IMR-90 (cell line): ENCODE measurements at regions not wholly inside any gene's neighbourhood (a gene's known extent, or its start where the extent isn't known, plus 50 kb on each side); places are given as distances from the start of the nearest gene placed in this dataset.

Experiments used
- ATAC-seq: fragments of 200-7000 bp; cut with Tn5 transposase; 2 replicates; pipeline ENCODE4 v1.9.1; 2020; ENCODE audit warnings: low read depth, mild to moderate bottlenecking, moderate library complexity
- BruUV-seq: library from RNA; stranded (reverse); fragments of 400-500 nt; replicated peaks from 2 replicates; lab custom pipeline; 2021; lab: Mats Ljungman, UMichigan
- CTCF ChIA-PET: fragments of 300-600 bp; formaldehyde crosslinking; extraction: SDS; loops from one replicate; lab custom pipeline; 2021; ENCODE audit warnings: antibody characterized with exemption; lab: Yijun Ruan, JAX
- POLR2A ChIA-PET: fragments of 300-600 bp; sonication (Branson Sonifier 250); formaldehyde crosslinking; loops from one replicate; lab custom pipeline; 2022; ENCODE audit warnings: antibody characterized with exemption; ENCODE audit not compliant: unreplicated experiment; lab: Charles Lee
- DNase-seq: peaks from one replicate; pipeline ENCODE4 v3.0.0; 2013
- H2AFZ ChIP-seq: replicated peaks from 2 replicates; pipeline ENCODE3; 2013; ENCODE audit warnings: low read length, mild to moderate bottlenecking; ENCODE audit not compliant: poor library complexity
- H2AK5ac ChIP-seq: 2 replicates; pipeline ENCODE4 v1.6.1; 2013; ENCODE audit warnings: low read depth, low read length, inconsistent platforms
- H2AK9ac ChIP-seq: replicated peaks from 2 replicates; pipeline ENCODE3; 2013; ENCODE audit warnings: mild to moderate bottlenecking, low read depth, low read length, moderate library complexity; ENCODE audit not compliant: poor library complexity
- H2BK120ac ChIP-seq: 2 replicates; pipeline ENCODE4 v1.6.1; 2013; ENCODE audit warnings: low read depth, low read length, inconsistent platforms
- H2BK15ac ChIP-seq: 3 replicates; pipeline ENCODE4 v1.6.1; 2013; ENCODE audit warnings: low read depth, low read length, inconsistent platforms
- H2BK20ac ChIP-seq: 2 replicates; pipeline ENCODE4 v1.6.1; 2013; ENCODE audit warnings: low read depth, mild to moderate bottlenecking, inconsistent platforms, low read length, moderate library complexity
- H2BK5ac ChIP-seq: 2 replicates; pipeline ENCODE4 v1.6.1; 2013; ENCODE audit warnings: mild to moderate bottlenecking, low read depth, low read length, inconsistent platforms; ENCODE audit not compliant: poor library complexity, severe bottlenecking
- H3K14ac ChIP-seq: replicated peaks from 2 replicates; pipeline ENCODE4 v1.6.1; 2013; ENCODE audit warnings: low read depth, low read length, inconsistent platforms
- H3K18ac ChIP-seq: 2 replicates; pipeline ENCODE4 v1.6.1; 2013; ENCODE audit warnings: low read depth, low read length, control low read depth
- H3K23ac ChIP-seq: 2 replicates; pipeline ENCODE4 v1.6.1; 2013; ENCODE audit warnings: low read depth, low read length, inconsistent platforms
- H3K27ac ChIP-seq: 2 replicates; pipeline ENCODE4 v1.5.1; 2013; ENCODE audit warnings: mild to moderate bottlenecking, control low read depth, low read length; ENCODE audit not compliant: insufficient read depth
- H3K27me3 ChIP-seq: 2 replicates; pipeline ENCODE4 v1.6.1; 2013; ENCODE audit warnings: low read length; ENCODE audit not compliant: control insufficient read depth, insufficient read depth
- H3K36me3 ChIP-seq: 2 replicates; pipeline ENCODE4 v1.6.1; 2013; ENCODE audit warnings: low read length, mixed read lengths; ENCODE audit not compliant: control insufficient read depth, insufficient read depth
- H3K4ac ChIP-seq: 2 replicates; pipeline ENCODE4 v1.6.1; 2013; ENCODE audit warnings: low read depth, low read length, inconsistent platforms
- H3K4me1 ChIP-seq: 2 replicates; pipeline ENCODE4 v1.6.1; 2013; ENCODE audit warnings: low read length, mixed read lengths; ENCODE audit not compliant: control insufficient read depth, insufficient read depth
- H3K4me2 ChIP-seq: 2 replicates; pipeline ENCODE4 v1.6.1; 2013; ENCODE audit warnings: low read depth, mild to moderate bottlenecking, control low read depth, low read length, moderate library complexity
- H3K4me3 ChIP-seq: 2 replicates; pipeline ENCODE4 v1.5.1; 2013; ENCODE audit warnings: low read depth, mild to moderate bottlenecking, control low read depth, low read length, moderate library complexity; ENCODE audit not compliant: insufficient read depth
- H3K56ac ChIP-seq: 2 replicates; pipeline ENCODE4 v1.6.1; 2013; ENCODE audit warnings: low read length, inconsistent platforms; ENCODE audit not compliant: insufficient read depth; ENCODE audit errors: extremely low read depth
- H3K79me1 ChIP-seq, 2 experiments: 2 replicates each; pipeline ENCODE4 v1.6.1; 2013; ENCODE audit warnings: low read length in 2 of 2, inconsistent platforms in 1 of 2, low read depth in 1 of 2
- H3K9ac ChIP-seq: 2 replicates; pipeline ENCODE4 v1.6.1; 2013; ENCODE audit warnings: low read depth, low read length, control low read depth
- H3K9me1 ChIP-seq: 2 replicates; pipeline ENCODE4 v1.6.1; 2013; ENCODE audit warnings: low read length, inconsistent platforms; ENCODE audit not compliant: insufficient read depth
- H3K9me3 ChIP-seq: 2 replicates; pipeline ENCODE4 v1.6.1; 2013; ENCODE audit warnings: low read length; ENCODE audit not compliant: control insufficient read depth, insufficient read depth
- H4K20me1 ChIP-seq: 2 replicates; pipeline ENCODE4 v1.6.1; 2013; ENCODE audit warnings: low read length, inconsistent platforms; ENCODE audit not compliant: insufficient read depth
- H4K5ac ChIP-seq: 2 replicates; pipeline ENCODE4 v1.6.1; 2013; ENCODE audit warnings: mild to moderate bottlenecking, low read depth, low read length, control low read depth
- H4K8ac ChIP-seq, 2 experiments: 2 replicates each; pipeline ENCODE4 v1.6.1; 2013; ENCODE audit warnings: low read depth in 2 of 2, low read length in 2 of 2, control low read depth in 1 of 2, inconsistent platforms in 1 of 2
- H4K91ac ChIP-seq: 2 replicates; pipeline ENCODE4 v1.6.1; 2013; ENCODE audit warnings: low read depth, low read length, inconsistent platforms; ENCODE audit not compliant: insufficient read depth
- CTCF ChIP-seq: conservative IDR thresholded peaks from 2 replicates; pipeline ENCODE4 v1.5.1; 2012; ENCODE audit warnings: mild to moderate bottlenecking, low read depth, low read length, improper control_type of control experiment
- MAZ ChIP-seq: IDR thresholded peaks from 2 replicates; pipeline ENCODE4 v1.6.1; 2012; ENCODE audit warnings: low read depth, mild to moderate bottlenecking, low read length, improper control_type of control experiment, moderate library complexity, borderline replicate concordance
- RAD21 ChIP-seq: IDR thresholded peaks from 2 replicates; pipeline ENCODE4 v1.6.1; 2012; ENCODE audit warnings: low read length, improper control_type of control experiment
- SMC3 ChIP-seq: fragments of 150-350 bp; IDR thresholded peaks from 2 replicates; pipeline ENCODE4 v1.6.1; 2016; ENCODE audit warnings: low read depth, mild to moderate bottlenecking, antibody characterized with exemption, low read length, moderate library complexity
- WGBS, 2 experiments: methylation state at CpG; one replicate each; pipeline versions ENCODE4 v1.1.5 to v1.1.7; 2013; ENCODE audit warnings: missing lambda C conversion rate in 2 of 2; ENCODE audit not compliant: insufficient read length in 1 of 2; ENCODE audit errors: extremely low coverage in 2 of 2; 5-methylcytosine and 5-hydroxymethylcytosine counted together
- dilution Hi-C: fragments of 300-500 bp; cut with HindIII; formaldehyde crosslinking; loops from one replicate; pipeline ENCODE4 v1.14.3; 2018; ENCODE audit warnings: low sequenced_read_pairs; ENCODE audit not compliant: unreplicated experiment
- in situ Hi-C: fragments of 300-500 bp; cut with MboI; formaldehyde crosslinking; loops from 3 replicates; pipeline ENCODE4 v1.14.3; 2019; ENCODE audit warnings: low sequenced_read_pairs, inconsistent platforms, mixed read lengths
- intact Hi-C: fragments of 100-400 bp; cut with micrococcal nuclease; formaldehyde crosslinking; loops from 2 replicates; pipeline ENCODE4 v1.10.0; 2022

GRCh38 chr4:16443504-16444088, 217.3 kb upstream of the TAPT1 start:
- Histone ChIP-seq H2BK120ac (no peak overlapping the region), H2AK9ac (no peak overlapping the region), H3K4me1 (peaks cover under 1% of the 10 kb centered on the region; the same call in 1 of the 2 replicates), H4K20me1 (no peaks in the 10 kb centered on the region), H3K4me3 (no peak overlapping the region), H3K9ac (no peak overlapping the region), H3K23ac (no peak overlapping the region), H3K4me2 (no peak overlapping the region), H2BK20ac (no peak overlapping the region), H3K56ac (no peak overlapping the region), H3K9me3 (no peaks in the 10 kb centered on the region), H2AK5ac (no peak overlapping the region), H3K27ac (no peak overlapping the region), H3K4ac (no peak overlapping the region), H2BK15ac (no peak overlapping the region), H3K9me1 (no peaks in the 10 kb centered on the region), H3K36me3 (no peaks in the 10 kb centered on the region), H2BK5ac (no peak overlapping the region), H3K14ac (no peak overlapping the region), H3K27me3 (peaks cover 6% of the 10 kb centered on the region), H4K91ac (no peak overlapping the region), H4K8ac (no peak overlapping the region), H2AFZ (no peak overlapping the region), H3K79me1 (no peaks in the 10 kb centered on the region), H3K18ac (no peak overlapping the region), H4K5ac (no peak overlapping the region)
- ATAC-seq: peak; percentile 88
- BruUV-seq: no TSS peak
- 17% methylated on average over 2 of the region's 2 CpGs; no CpG with 5 or more reads in 1 of the 2 experiments for WGBS, 2 experiments
- TF ChIP-seq MAZ (no peak), SMC3 (peak; percentile 49), RAD21 (peak; percentile 48), CTCF (peak; percentile 63)
- peak; percentile 52 for DNase-seq
- CTCF ChIA-PET: interaction anchor here (0.6 to 1.5 kb wide), 3 partner anchors 13 to 79 kb away, joined by 3 read pairs; no protein-coding TSS in a partner anchor
- in situ Hi-C loops (no loop called here), dilution Hi-C loops (no loop called here), intact Hi-C loops (loop anchor here (1.0 to 10.0 kb wide), 4 partner anchors 48 to 901 kb away; no protein-coding TSS in a partner anchor)
- POLR2A ChIA-PET: no interaction called here
